ENCODE measurements at regions not wholly inside any gene's neighbourhood (a gene's known extent, or its start where the extent isn't known, plus 50 kb on each side); places are given as distances from the start of the nearest gene placed in this dataset.

- Histone ChIP-seq H3K27me3 (no peaks in the 10 kb centered on the region), H3K4me3 (no peak overlapping the region), H3K9me3 (no peaks in the 10 kb centered on the region), H3K4me1 (no peaks in the 10 kb centered on the region), H3K36me3 (no peaks in the 10 kb centered on the region), H3K27ac (no peak overlapping the region)
- no peak for TF ChIP-seq CTCF (IDR thresholded peaks at IDR 0.05)
- no peak for DNase-seq (ENCODE audit: low spot score)
These were observed 71.6 kb upstream of the LEF1 start for GRCh38 chr4:108240366-108240765.

GRCh38 chr4:108237693-108238092, 69.0 kb upstream of the LEF1 start:
- Histone ChIP-seq H3K4me3 (no peak overlapping the region), H3K9me3 (no peaks in the 10 kb centered on the region), H3K27ac (no peak overlapping the region), H3K36me3 (no peaks in the 10 kb centered on the region), H3K4me1 (no peaks in the 10 kb centered on the region), H3K27me3 (no peaks in the 10 kb centered on the region)
- TF ChIP-seq CTCF (IDR thresholded peaks at IDR 0.05): no peak
- DNase-seq (ENCODE audit: low spot score): no peak

GRCh38 chr4:108236264-108236663, 67.5 kb upstream of the LEF1 start:
- TF ChIP-seq CTCF (IDR thresholded peaks at IDR 0.05): no peak
- no peak for DNase-seq (ENCODE audit: low spot score)

GRCh38 chr4:108227923-108228322, 59.2 kb upstream of the LEF1 start:
- Histone ChIP-seq H3K27me3 (no peaks in the 10 kb centered on the region), H3K36me3 (no peaks in the 10 kb centered on the region), H3K4me3 (no peak overlapping the region), H3K4me1 (no peaks in the 10 kb centered on the region), H3K9me3 (no peaks in the 10 kb centered on the region), H3K27ac (no peak overlapping the region)
- no peak for DNase-seq (ENCODE audit: low spot score)
- no peak for TF ChIP-seq CTCF (IDR thresholded peaks at IDR 0.05)

More at GRCh38 chr4:108236264-108236663, 67.5 kb upstream of the LEF1 start:
- no peaks in the 10 kb centered on the region for H3K27me3 ChIP-seq
- no peaks in the 10 kb centered on the region for H3K9me3 ChIP-seq
- no peak overlapping the region for H3K4me3 ChIP-seq
- no peak overlapping the region for H3K27ac ChIP-seq
- no peaks in the 10 kb centered on the region for H3K36me3 ChIP-seq
- no peaks in the 10 kb centered on the region for H3K4me1 ChIP-seq

- Histone ChIP-seq H3K36me3 (no peaks in the 10 kb centered on the region), H3K9me3 (no peaks in the 10 kb centered on the region), H3K27ac (no peak overlapping the region), H3K27me3 (no peaks in the 10 kb centered on the region), H3K4me3 (no peak overlapping the region), H3K4me1 (no peaks in the 10 kb centered on the region)
- DNase-seq (ENCODE audit: low spot score): no peak
- no peak for TF ChIP-seq CTCF (IDR thresholded peaks at IDR 0.05)
These were observed 55.9 kb upstream of the LEF1 start for GRCh38 chr4:108224611-108225053.

GRCh38 chr4:108223313-108223712, 54.6 kb upstream of the LEF1 start:
- no peak overlapping the region for H3K27ac ChIP-seq
- H3K27me3 ChIP-seq: no peaks in the 10 kb centered on the region
- DNase-seq (ENCODE audit: low spot score): no peak
- H3K4me1 ChIP-seq: no peaks in the 10 kb centered on the region
- no peak overlapping the region for H3K4me3 ChIP-seq
- no peaks in the 10 kb centered on the region for H3K36me3 ChIP-seq
- no peaks in the 10 kb centered on the region for H3K9me3 ChIP-seq
- TF ChIP-seq CTCF (IDR thresholded peaks at IDR 0.05): no peak

Data from right atrium auricular region (tissue), 2 donors.